GM19238 (cell line): ENCODE measurements at regions not wholly inside any gene's neighbourhood (a gene's known extent, or its start where the extent isn't known, plus 50 kb on each side); places are given as distances from the start of the nearest gene placed in this dataset.

Source experiments
- DNase-seq: peaks from one replicate; pipeline ENCODE4 v3.0.0; 2011; ENCODE audit warnings: low spot score; ENCODE audit not compliant: insufficient read length

- DNase-seq: no peak
Observed at GRCh38 chr19:30082611-30083010, 140.6 kb downstream of the URI1 start.

GRCh38 chr19:30083125-30083681 lies 141.2 kb downstream of the URI1 start:
- no peak for DNase-seq

- DNase-seq: no peak
Observed at GRCh38 chr19:30083701-30084156, 141.7 kb downstream of the URI1 start.

- DNase-seq: no peak
Observed at GRCh38 chr19:30084390-30084819, 142.4 kb downstream of the URI1 start.

GRCh38 chr19:30085394-30085793 lies 143.4 kb downstream of the URI1 start:
- DNase-seq: no peak

- DNase-seq: no peak
Observed at GRCh38 chr19:30086220-30086619, 144.2 kb downstream of the URI1 start.

- DNase-seq: no peak
Observed at GRCh38 chr19:30086916-30087315, 144.9 kb downstream of the URI1 start.

GRCh38 chr19:30087381-30088138 lies 145.5 kb downstream of the URI1 start:
- DNase-seq: no peak

- DNase-seq: no peak
Observed at GRCh38 chr19:30088567-30088966, 146.5 kb downstream of the URI1 start.

- no peak for DNase-seq
Observed at GRCh38 chr19:30089086-30089665, 147.1 kb downstream of the URI1 start.

GRCh38 chr19:30090476-30090875 lies 148.4 kb downstream of the URI1 start:
- no peak for DNase-seq

- DNase-seq: no peak
Observed at GRCh38 chr19:30090963-30091362, 148.9 kb downstream of the URI1 start.

- DNase-seq: no peak
Observed at GRCh38 chr19:30091456-30091855, 149.4 kb downstream of the URI1 start.

- no peak for DNase-seq
Observed at GRCh38 chr19:30091856-30092255, 149.8 kb downstream of the URI1 start.

- DNase-seq: no peak
Observed at GRCh38 chr19:30092721-30093569, 150.9 kb downstream of the URI1 start.

- no peak for DNase-seq
Observed at GRCh38 chr19:30093966-30094755, 152.1 kb downstream of the URI1 start.

- no peak for DNase-seq
Observed at GRCh38 chr19:30094756-30095140, 152.7 kb downstream of the URI1 start.

- no peak for DNase-seq
Observed at GRCh38 chr19:30095171-30095570, 153.1 kb downstream of the URI1 start.

GRCh38 chr19:30096596-30097370 lies 154.7 kb downstream of the URI1 start:
- no peak for DNase-seq

- DNase-seq: no peak
Observed at GRCh38 chr19:30097746-30098280, 155.8 kb downstream of the URI1 start.
